ENCODE measurements at regions not wholly inside any gene's neighbourhood (a gene's known extent, or its start where the extent isn't known, plus 50 kb on each side); places are given as distances from the start of the nearest gene placed in this dataset.

- ATAC-seq (ENCODE audit: insufficient number of reproducible peaks, low FRiP score, low read depth) = no peak
- H3K27me3 ChIP-seq (replicated peaks; ENCODE audit: insufficient read depth) = no peaks in the 10 kb centered on the region
- DNase-seq (ENCODE audit: low spot score) = no peak
Observed at GRCh38 chr11:8325591-8326304, 62.1 kb upstream of the LMO1 start.

DNA sequence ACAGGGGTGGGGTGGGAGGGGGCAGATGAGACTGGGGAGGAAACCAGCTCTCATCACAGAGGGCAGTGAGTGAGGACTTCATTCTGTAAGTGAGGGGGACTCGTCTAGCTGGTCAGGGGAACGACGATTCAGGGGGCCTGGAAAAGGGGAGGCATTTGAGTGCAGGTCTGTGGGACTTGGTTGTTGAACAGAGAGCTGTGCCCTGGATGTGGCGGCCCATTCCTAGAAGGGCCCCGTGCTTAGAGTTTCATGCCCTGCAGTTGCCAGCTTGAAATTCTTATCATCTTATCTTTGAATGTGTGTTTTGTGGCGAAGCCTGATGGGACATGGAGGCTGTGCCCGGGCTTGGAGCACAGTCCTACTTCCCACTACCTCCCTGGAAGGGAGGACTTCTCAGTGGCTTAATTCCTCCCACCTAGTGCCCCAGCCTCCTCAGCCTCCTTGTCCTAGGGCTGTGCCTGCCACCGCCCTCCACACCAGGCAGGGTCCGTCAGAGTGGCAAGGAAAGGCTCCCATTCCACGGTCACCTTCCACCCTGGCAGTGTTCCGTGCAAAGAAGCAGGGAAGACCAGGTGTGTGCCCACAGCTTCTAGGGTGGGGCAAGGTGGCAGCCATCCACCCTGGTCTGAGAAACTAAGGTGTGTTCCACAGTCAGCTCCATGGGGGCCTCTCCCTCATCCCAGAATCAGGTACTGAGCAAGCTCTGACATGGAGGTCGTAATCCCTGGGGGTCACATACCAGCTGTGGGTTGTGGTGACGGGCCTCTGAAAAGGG is 59.7 kb upstream of the LMO1 start:
- Histone ChIP-seq H3K27ac (no peak overlapping the region), H3K4me1 (ENCODE audit: control insufficient read depth in 1 of 2, low read depth in 2 of 2) (no peaks in the 10 kb centered on the region), H3K9me3 (no peaks in the 10 kb centered on the region), H3K27me3 (replicated peaks; ENCODE audit: insufficient read depth) (no peaks in the 10 kb centered on the region), H3K4me3 (no peak overlapping the region), H3K36me3 (no peaks in the 10 kb centered on the region)
- ATAC-seq (ENCODE audit: insufficient number of reproducible peaks, low FRiP score, low read depth) (no peak), DNase-seq (ENCODE audit: low spot score) (no peak)
- TF ChIP-seq, protein P1, sequence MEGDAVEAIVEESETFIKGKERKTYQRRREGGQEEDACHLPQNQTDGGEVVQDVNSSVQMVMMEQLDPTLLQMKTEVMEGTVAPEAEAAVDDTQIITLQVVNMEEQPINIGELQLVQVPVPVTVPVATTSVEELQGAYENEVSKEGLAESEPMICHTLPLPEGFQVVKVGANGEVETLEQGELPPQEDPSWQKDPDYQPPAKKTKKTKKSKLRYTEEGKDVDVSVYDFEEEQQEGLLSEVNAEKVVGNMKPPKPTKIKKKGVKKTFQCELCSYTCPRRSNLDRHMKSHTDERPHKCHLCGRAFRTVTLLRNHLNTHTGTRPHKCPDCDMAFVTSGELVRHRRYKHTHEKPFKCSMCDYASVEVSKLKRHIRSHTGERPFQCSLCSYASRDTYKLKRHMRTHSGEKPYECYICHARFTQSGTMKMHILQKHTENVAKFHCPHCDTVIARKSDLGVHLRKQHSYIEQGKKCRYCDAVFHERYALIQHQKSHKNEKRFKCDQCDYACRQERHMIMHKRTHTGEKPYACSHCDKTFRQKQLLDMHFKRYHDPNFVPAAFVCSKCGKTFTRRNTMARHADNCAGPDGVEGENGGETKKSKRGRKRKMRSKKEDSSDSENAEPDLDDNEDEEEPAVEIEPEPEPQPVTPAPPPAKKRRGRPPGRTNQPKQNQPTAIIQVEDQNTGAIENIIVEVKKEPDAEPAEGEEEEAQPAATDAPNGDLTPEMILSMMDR (IDR thresholded peaks at IDR 0.05) = no peak

More at GRCh38 chr11:8325591-8326304, 62.1 kb upstream of the LMO1 start:
- TF ChIP-seq, protein P1 (IDR thresholded peaks at IDR 0.05) = no peak
- Histone ChIP-seq H3K27ac (no peak overlapping the region), H3K36me3 (no peaks in the 10 kb centered on the region), H3K9me3 (no peaks in the 10 kb centered on the region), H3K4me1 (ENCODE audit: control insufficient read depth in 1 of 2, low read depth in 2 of 2) (no peaks in the 10 kb centered on the region), H3K4me3 (no peak overlapping the region)

DNA sequence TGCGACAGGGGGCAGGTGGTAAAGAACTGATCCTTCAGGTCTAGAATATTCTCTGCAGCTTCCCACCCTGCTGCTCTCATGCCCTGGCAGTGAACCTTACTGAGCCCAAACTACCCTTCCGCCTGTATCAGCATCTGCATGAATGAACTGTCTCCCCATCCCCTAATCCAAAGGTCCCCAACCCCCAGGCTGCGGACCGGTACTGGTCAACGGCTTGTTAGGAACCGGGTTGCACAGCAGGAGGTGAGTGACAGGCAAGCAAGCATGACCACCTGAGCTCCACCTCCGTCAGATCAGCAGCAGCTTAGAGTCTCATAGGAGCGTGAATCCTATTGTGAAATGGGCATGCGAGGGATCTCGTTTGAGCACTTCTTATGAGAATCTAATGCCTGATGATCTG is 58.2 kb upstream of the LMO1 start:
- ATAC-seq (ENCODE audit: insufficient number of reproducible peaks, low FRiP score, low read depth) = no peak
- H3K36me3 ChIP-seq = no peaks in the 10 kb centered on the region
- no peak overlapping the region for H3K27ac ChIP-seq
- DNase-seq (ENCODE audit: low spot score) = no peak
- no peaks in the 10 kb centered on the region for H3K27me3 ChIP-seq (replicated peaks; ENCODE audit: insufficient read depth)
- H3K9me3 ChIP-seq = no peaks in the 10 kb centered on the region
- H3K4me3 ChIP-seq = no peak overlapping the region
- TF ChIP-seq, protein P1 (IDR thresholded peaks at IDR 0.05) = no peak
- no peaks in the 10 kb centered on the region for H3K4me1 ChIP-seq (ENCODE audit: control insufficient read depth in 1 of 2, low read depth in 2 of 2)

DNA sequence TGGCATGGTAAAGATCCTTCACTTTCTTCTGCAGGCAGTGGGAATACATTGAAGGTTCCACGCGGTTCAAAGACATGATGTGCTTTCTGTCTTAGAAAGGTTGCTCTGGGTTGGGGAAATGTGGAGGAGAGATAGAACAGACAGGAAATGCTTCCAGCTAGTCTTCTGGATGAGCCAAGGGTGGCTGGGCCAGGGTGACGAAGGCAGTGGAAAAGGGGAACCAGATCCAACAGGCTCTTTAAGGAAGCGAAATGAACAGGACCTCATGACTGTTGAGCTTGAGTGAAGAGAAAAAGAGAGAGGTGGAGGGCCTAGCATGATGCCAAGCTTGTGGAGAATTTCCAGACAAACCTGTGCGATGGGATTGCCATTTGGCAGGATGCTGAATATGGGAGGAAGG is 56.4 kb upstream of the LMO1 start:
- H3K4me3 ChIP-seq = no peak overlapping the region
- H3K27me3 ChIP-seq (replicated peaks; ENCODE audit: insufficient read depth) = no peaks in the 10 kb centered on the region
- H3K36me3 ChIP-seq = no peaks in the 10 kb centered on the region
- no peaks in the 10 kb centered on the region for H3K4me1 ChIP-seq (ENCODE audit: control insufficient read depth in 1 of 2, low read depth in 2 of 2)
- ATAC-seq (ENCODE audit: insufficient number of reproducible peaks, low FRiP score, low read depth) = no peak
- no peak overlapping the region for H3K27ac ChIP-seq
- TF ChIP-seq, protein P1 (IDR thresholded peaks at IDR 0.05) = no peak
- DNase-seq (ENCODE audit: low spot score) = no peak
- H3K9me3 ChIP-seq = no peaks in the 10 kb centered on the region

- Histone ChIP-seq H3K27ac (no peak overlapping the region), H3K27me3 (replicated peaks; ENCODE audit: insufficient read depth) (no peaks in the 10 kb centered on the region), H3K9me3 (no peaks in the 10 kb centered on the region), H3K36me3 (no peaks in the 10 kb centered on the region), H3K4me1 (ENCODE audit: control insufficient read depth in 1 of 2, low read depth in 2 of 2) (no peaks in the 10 kb centered on the region), H3K4me3 (no peak overlapping the region)
- TF ChIP-seq, protein P1 (IDR thresholded peaks at IDR 0.05) = no peak
- no peak for DNase-seq (ENCODE audit: low spot score)
- no peak for ATAC-seq (ENCODE audit: insufficient number of reproducible peaks, low FRiP score, low read depth)
Observed at GRCh38 chr11:8318536-8318935, 54.9 kb upstream of the LMO1 start.

All from thoracic aorta (tissue), 2 donors.